GM18505 (cell line): ENCODE measurements at regions not wholly inside any gene's neighbourhood (a gene's known extent, or its start where the extent isn't known, plus 50 kb on each side); places are given as distances from the start of the nearest gene placed in this dataset.
"Not testable (repeated sequence)": the region's sequence is repeated elsewhere in the genome, so short reads cannot be mapped to it uniquely, and the experiment has no call there.

ENCODE experiments used
- ATAC-seq: cut with Tn5 transposase; IDR thresholded peaks from one replicate; pipeline ENCODE4 v1.9.1; 2021; ENCODE audit not compliant: unreplicated experiment
- POLR2A ChIP-seq: IDR thresholded peaks from 4 replicates; pipeline ENCODE4 v1.6.1; 2011; ENCODE audit warnings: borderline replicate concordance; ENCODE audit not compliant: insufficient read depth, insufficient read length; ENCODE audit errors: extremely low read depth

GRCh38 chr6:72457738-72458137 lies 164.1 kb upstream of the KCNQ5 start:
- no peak for TF ChIP-seq POLR2A
- no peak for ATAC-seq

GRCh38 chr6:72458521-72458920 lies 163.3 kb upstream of the KCNQ5 start:
- no peak for TF ChIP-seq POLR2A
- no peak for ATAC-seq

GRCh38 chr6:72461144-72461543 lies 160.7 kb upstream of the KCNQ5 start:
- no peak for TF ChIP-seq POLR2A
- no peak for ATAC-seq

GRCh38 chr6:72464246-72464645 lies 157.6 kb upstream of the KCNQ5 start:
- no peak for TF ChIP-seq POLR2A
- ATAC-seq = no peak

- ATAC-seq = no peak
Measured at GRCh38 chr6:72464791-72465691, 156.8 kb upstream of the KCNQ5 start.

GRCh38 chr6:72466471-72466870 lies 155.4 kb upstream of the KCNQ5 start:
- no peak for TF ChIP-seq POLR2A
- ATAC-seq = no peak

More at GRCh38 chr6:72464791-72465691, 156.8 kb upstream of the KCNQ5 start:
- no peak for TF ChIP-seq POLR2A

- no peak for TF ChIP-seq POLR2A
- no peak for ATAC-seq
Measured at GRCh38 chr6:72466971-72467566, 154.8 kb upstream of the KCNQ5 start.

- not testable (repeated sequence) for ATAC-seq
Measured at GRCh38 chr6:72469406-72469983, 152.4 kb upstream of the KCNQ5 start.

GRCh38 chr6:72476051-72476450 lies 145.8 kb upstream of the KCNQ5 start:
- no peak for ATAC-seq
- TF ChIP-seq POLR2A = no peak

GRCh38 chr6:72476646-72477045 lies 145.2 kb upstream of the KCNQ5 start:
- ATAC-seq = no peak
- no peak for TF ChIP-seq POLR2A

GRCh38 chr6:72495441-72495840 lies 126.4 kb upstream of the KCNQ5 start:
- ATAC-seq = no peak
- TF ChIP-seq POLR2A = no peak

- no peak for ATAC-seq
- TF ChIP-seq POLR2A = no peak
Measured at GRCh38 chr6:72497186-72497585, 124.7 kb upstream of the KCNQ5 start.

GRCh38 chr6:72500669-72501068 lies 121.2 kb upstream of the KCNQ5 start:
- ATAC-seq = no peak
- no peak for TF ChIP-seq POLR2A

GRCh38 chr6:72504406-72504805 lies 117.5 kb upstream of the KCNQ5 start:
- no peak for ATAC-seq
- TF ChIP-seq POLR2A = no peak

GRCh38 chr6:72505446-72505845 lies 116.4 kb upstream of the KCNQ5 start:
- TF ChIP-seq POLR2A = no peak
- ATAC-seq = no peak

GRCh38 chr6:72519871-72520270 lies 102.0 kb upstream of the KCNQ5 start:
- TF ChIP-seq POLR2A = no peak
- ATAC-seq = no peak
